ENCODE measurements at regions not wholly inside any gene's neighbourhood (a gene's known extent, or its start where the extent isn't known, plus 50 kb on each side); places are given as distances from the start of the nearest gene placed in this dataset.

DNA sequence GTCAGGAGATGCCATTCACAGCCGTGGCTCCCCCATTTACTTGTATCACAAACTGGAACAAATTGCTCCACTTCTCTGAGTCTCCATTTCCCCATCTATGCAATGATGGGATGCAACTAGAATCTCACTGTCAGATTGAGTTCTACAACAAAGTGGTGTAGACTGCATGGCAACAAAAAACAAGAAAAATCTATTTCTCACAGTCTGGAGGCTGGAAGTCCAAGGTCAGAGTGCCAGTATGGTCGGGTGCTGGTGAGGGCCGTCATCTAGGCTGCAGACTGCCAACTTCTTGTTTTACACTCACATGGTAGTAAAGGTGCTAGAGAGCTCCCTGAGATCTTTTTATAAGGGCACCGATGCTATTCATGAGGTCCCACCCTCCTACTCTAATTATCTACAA, 158.4 kb upstream of the BCL6 start:
- no peak for DNase-seq

- DNase-seq: no peak
These were observed 161.1 kb upstream of the BCL6 start for GRCh38 chr3:187906416-187906815.

DNA sequence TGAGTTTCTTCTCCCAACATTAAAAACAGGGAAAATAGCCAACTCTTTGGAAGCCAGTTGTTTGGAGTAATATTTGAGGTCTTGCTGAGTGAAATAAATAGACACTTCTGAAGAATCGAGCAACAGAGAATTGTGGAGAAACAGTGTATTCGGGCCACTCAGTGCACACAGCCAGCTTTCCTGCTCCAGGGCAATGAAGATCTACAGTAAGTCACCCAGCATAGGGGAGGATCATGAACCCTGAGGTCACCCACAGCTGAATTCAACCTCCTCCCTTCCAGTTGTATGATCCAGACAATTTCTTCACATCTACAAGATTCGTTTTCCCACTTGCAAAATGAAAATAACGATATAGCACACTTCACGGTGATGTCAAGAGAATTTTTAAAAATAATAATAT, 161.7 kb upstream of the BCL6 start:
- no peak for DNase-seq

GRCh38 chr3:187909866-187910265, 164.6 kb upstream of the BCL6 start:
- DNase-seq: no peak

DNA sequence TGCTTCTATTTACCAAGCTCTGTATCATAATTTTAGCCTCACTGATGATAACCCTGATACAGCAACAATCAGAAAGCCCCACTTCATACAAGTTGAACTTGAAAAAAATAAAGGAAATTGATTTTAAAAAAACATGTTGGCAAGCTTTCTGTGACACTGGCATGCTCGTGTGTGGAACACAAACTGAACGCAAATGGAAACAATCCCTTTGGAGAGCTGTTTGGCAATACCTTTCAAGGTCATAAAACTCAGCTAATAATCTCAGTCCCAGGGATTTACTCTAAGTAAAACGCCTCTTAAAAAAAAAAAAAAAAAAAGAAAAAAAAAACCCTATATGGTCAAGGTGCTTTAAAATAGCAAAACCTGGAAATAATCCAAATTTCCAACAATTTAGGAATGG, 166.7 kb upstream of the BCL6 start:
- no peak for DNase-seq

GRCh38 chr3:187913617-187914033, 168.4 kb upstream of the BCL6 start:
- no peak for DNase-seq

DNA sequence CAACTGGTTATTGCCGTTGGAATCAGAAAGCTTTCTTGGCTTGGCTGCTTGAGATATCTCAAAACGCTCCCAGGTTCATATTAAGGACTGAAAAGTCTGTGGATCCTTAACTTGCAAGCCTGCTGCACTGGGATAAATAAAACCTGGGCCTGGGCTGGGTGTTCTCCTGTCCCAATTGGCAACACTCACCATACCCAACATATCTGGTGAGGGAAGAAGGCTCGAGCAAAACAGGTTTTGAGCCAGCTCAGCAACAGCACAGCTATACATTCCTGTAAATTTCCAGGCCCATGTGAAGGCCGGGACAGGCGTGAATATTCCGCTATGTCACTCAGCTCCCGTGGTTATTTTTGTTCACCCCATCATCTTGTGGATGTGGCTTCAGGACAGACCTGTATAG, 169.0 kb upstream of the BCL6 start:
- DNase-seq: no peak

DNA sequence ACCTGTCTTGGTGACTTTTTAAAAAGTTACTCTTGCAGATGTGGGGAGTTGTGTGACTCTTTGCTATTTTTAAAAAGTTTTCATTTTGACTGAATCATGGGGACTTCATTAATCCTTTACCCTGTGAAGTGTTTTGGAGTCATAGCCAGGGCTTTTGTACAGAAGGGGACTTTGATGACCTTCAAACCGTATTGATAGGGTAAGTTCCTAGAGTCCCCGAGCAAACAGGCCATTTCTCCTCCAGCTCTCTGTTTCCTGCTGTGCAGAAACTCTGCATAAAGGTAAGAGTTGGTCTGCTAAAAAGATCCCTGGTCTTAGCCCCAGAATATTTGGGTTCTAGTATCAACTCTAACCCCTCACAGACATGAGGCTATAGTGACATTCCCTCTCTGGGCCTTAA, 170.8 kb upstream of the BCL6 start:
- no peak for DNase-seq

DNA sequence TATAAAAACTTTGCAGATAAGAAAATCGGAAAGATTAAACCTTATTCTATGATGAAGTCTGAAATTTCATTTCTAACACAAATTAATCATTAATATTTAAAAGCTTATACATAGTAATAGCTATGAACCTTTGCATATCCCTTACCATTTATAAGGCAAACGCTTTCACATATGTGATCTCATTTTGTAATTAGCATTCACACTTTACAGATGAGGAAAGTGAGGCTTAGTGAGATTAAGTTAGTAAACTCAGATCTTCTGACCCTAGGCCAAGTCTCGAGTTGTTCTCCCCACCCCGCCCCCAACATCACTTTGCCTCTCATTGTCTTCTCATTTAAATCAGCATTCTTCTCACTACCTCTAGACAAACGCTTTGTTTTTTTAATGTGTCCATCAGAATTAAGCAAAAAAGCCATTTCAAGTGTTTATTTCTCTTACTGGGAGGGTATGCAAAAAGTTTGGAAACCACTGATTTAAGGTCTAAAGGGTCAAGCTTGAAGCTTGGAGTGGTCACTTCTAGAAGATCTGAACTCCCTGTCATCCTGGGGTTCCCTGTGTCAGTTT, 172.9 kb upstream of the BCL6 start:
- no peak for DNase-seq

GRCh38 chr3:187919048-187919447, 173.8 kb upstream of the BCL6 start:
- DNase-seq: peak; percentile 35 to 36

DNA sequence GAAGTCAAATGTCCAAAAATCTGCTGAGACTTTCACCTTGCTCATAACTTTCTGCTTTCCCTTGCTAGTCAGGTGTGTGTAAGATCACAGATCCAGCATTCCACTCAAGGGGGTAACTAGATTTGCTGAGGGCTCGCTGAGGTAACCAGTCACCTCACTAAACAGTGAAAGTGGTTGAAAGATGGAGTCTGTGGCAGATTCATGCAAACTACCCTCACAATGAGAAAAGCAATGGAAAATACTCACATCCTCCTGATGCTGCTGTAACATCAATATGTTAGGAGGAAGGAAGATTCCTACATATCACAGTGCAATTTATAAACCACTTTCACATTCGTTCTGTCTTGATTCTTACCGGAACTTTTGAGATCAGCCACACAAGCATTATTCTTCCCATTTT, 174.3 kb upstream of the BCL6 start:
- no peak for DNase-seq

GRCh38 chr3:187920030-187920429, 174.8 kb upstream of the BCL6 start:
- no peak for DNase-seq

DNA sequence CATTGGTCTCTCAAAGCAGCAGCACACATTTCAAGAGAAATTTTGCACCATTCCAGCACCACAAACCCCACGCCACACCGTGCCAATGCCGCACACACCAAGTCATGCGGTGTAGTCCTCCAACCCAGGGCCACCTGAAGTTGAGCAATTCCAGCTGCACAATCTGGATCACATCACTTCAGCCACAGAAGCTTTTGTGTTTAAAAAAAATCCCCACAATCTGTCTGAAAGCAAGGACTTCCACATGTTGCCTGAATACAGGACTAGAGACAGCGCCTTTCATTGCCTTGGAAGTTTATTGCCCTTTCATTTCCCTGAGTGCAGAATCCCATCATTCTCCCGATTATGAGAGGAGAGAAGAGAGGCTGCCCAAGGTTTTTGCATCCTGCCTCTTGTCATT, 175.6 kb upstream of the BCL6 start:
- DNase-seq: no peak

GRCh38 chr3:187921391-187922074, 176.3 kb upstream of the BCL6 start:
- DNase-seq: no peak

GRCh38 chr3:187922704-187923416, 177.6 kb upstream of the BCL6 start:
- no peak for DNase-seq

- no peak for DNase-seq
These were observed 179.4 kb upstream of the BCL6 start for GRCh38 chr3:187924651-187925050.

GRCh38 chr3:187925326-187925725, 180.1 kb upstream of the BCL6 start:
- no peak for DNase-seq

DNA sequence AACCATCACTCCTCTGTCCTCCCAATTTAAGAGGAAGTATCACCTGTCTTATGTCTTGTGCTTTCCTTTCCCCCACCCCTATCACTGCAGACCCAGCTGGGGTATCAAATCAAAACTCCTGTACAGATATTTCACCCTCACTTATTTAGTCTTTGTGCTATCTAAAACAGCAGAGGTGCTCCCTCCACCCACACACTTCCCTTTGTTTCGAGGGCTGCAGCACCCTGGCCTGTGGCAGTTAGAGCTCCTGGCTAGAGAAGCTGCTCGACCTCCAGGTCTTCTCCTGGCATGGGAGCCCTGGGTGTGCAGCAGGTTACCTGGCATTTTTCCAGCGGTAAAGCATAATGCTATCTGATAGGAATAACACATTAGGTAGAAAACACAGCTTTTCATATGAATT, 181.4 kb upstream of the BCL6 start:
- DNase-seq: no peak

DNA sequence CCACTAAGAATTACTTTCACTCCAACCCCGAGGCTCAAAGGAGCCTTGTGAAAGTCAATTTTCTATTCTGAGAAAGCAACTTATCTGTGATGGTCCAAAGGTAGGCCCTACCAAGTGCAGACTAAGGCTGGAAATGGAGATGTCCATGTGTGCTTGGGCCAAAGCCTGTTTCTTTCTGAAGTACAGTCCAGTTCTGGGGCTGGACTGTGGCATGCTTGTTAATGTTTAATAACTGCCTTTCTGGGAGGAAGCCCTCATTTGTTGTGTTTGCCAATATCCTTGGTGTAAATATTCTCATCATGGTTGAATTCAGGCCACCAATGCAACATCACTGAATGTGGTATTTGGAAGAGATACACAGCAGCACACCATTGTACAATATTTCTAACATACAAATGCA, 182.3 kb upstream of the BCL6 start:
- no peak for DNase-seq

DNA sequence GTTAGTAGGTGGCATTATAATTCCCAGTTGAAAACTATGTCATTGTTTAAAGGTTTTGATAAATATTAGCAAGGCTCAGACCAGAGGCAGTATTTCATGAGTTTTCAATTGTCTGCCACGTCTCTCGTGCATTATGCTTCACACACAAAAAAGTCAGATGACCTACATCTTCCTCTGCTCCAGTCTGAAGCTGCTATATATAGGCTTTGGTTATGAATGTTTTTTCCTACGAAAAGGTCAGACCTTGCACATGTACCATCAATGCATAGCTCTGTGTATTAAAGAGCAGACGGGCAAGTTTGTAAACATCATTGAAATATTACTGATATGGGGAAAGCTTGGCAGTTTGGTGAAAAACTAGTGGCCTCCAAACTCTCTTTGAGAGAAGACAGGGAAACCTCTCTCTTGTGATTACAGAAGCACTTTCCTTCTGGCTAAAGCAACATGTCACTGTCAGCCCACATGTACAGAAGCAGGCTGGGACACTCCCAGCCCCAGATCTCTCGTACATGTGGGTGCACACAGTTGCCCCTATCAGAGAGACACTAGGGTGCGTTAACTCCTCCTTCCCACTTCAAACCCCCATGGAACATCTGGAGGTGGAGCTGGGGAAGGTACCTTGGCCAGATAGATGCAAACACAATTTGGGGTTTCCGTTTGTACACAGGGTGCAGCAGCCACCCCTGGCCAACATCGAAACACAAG, 184.0 kb upstream of the BCL6 start:
- no peak for DNase-seq

DNA sequence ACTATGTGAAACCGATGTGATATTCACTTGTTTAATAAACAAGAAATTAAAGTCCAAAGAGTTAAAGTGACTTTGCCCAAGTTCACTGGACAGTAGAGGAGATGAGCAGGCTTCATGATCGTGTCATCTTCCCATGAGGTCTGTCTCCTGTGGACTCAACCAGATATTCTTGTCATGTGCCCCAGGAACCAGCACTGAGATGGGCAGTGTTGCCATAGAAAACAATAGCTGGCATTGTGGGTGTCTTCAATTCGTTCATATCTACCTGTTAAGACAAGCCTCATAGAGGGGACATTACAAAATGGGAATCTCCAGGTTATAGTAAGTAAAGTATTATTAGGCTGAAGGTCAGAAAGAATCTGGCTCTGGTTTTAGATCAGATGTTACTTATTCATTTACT, 184.8 kb upstream of the BCL6 start:
- no peak for DNase-seq

- DNase-seq: no peak
These were observed 185.8 kb upstream of the BCL6 start for GRCh38 chr3:187931101-187931500.

DNA sequence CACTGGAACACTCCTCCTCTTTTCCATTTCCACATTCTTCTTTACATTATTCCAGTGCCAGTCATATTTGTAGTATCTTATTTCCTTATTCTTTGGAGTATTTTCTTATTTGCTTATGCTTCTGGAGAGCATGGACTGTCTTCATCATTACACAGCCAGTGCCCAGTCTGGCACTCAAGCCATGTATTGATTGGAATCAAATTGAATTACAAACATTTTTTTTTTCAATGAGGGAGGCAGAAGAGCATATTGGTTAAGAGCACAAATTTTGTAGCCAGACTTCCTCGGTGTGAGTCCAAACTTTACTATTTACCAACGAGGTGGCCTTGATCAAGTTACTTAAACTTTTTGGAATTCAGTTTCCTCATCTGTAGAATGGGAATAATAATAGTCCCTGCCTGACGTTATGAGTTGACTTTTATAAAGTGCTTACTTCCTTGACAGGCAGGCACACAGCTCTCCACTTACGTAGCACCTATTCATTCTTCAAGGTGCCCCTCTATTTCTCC, 186.6 kb upstream of the BCL6 start:
- DNase-seq: no peak

DNA sequence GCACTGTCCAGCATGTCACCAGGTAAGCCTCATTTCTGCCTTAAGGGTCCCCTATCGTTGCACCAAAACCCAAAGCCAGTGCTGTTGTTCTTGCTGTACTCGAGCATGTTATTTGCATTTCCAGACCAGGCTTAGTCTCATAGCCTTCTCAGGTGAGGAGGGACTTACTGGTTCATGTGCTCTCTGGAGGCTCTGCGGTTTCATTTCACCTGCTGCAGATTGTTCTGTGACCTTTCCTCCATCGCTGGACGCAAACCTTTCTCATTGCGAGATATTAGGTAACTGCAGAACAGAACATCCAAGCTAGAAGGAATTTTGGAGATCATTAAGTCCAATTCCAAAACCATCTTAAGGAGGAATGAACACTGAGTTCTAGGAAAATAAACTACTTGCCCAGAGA, 187.3 kb upstream of the BCL6 start:
- DNase-seq: no peak
